ENCODE measurements at regions not wholly inside any gene's neighbourhood (a gene's known extent, or its start where the extent isn't known, plus 50 kb on each side); places are given as distances from the start of the nearest gene placed in this dataset.

DNA sequence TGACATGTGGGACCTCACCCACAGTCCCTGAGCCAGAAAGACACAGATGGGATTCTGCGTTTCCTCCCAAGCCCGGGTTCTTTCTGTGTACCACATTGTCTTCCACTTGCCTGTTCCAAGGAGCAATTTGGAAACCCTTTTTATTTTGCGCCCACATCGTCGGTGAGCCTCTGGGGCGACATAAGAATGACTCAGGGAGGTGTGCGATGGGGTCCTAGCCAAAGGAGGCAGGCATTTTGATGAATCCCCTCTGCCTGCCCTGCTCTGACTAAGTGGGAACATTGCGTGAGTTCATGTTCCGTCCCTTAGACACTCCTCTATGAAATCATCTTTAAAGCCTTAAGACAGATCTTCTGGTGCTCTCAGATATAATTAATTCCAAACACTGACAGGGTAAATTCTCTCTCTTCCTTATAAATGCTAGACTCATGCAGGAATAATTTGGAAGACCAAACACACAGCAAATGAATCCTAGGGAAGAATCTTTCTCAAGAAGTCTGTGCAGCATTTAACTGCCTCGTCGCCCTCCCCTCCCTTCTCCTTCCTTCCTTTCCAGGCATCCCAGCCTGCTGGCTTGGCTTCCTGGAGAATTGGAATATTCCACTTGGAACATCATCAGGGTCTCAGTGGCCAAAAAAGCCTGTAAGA is 52.7 kb upstream of the FOXF1 start:
- no peaks in the 10 kb centered on the region for H3K79me2 ChIP-seq (ENCODE audit: control insufficient read depth, insufficient read depth, low read length)
- BruUV-seq (replicated peaks), result no TSS peak
- POLR2A ChIA-PET, result no interaction called here
- dilution Hi-C loops (cut with MboI; ENCODE audit: extremely low pct_ligation_motif_present, low sequenced_read_pairs), result no loop called here
- H3K9ac ChIP-seq (replicated peaks; ENCODE audit: extremely low read depth, insufficient read depth, low read length), result no peak overlapping the region
- TF ChIP-seq GATA2 (IDR thresholded peaks at IDR 0.05; ENCODE audit: insufficient read depth, insufficient read length, low read depth, low read length) (no peak), MYC (IDR thresholded peaks at IDR 0.05; ENCODE audit: low read depth, low read length) (no peak), FOS (IDR thresholded peaks at IDR 0.05; ENCODE audit: borderline replicate concordance, insufficient read depth, low read length) (no peak), POLR2A (IDR thresholded peaks at IDR 0.05; ENCODE audit: low read depth, low read length) (no peak), EZH2 (IDR thresholded peaks at IDR 0.05; ENCODE audit: borderline replicate concordance, low read depth, low read length, severe bottlenecking) (no peak), POLR2AphosphoS5 (IDR thresholded peaks at IDR 0.05; ENCODE audit: insufficient read depth, low read depth, low read length) (no peak), JUN (IDR thresholded peaks at IDR 0.05; ENCODE audit: borderline replicate concordance, insufficient read depth, insufficient read length, low read depth) (no peak), CTCF (IDR thresholded peaks at IDR 0.05; ENCODE audit: extremely low read depth in 1 of 2, insufficient read depth in 1 of 2, low read depth in 1 of 2, low read length in 2 of 2) (no peak)
- TF ChIP-seq, protein P1, sequence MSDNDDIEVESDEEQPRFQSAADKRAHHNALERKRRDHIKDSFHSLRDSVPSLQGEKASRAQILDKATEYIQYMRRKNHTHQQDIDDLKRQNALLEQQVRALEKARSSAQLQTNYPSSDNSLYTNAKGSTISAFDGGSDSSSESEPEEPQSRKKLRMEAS (IDR thresholded peaks at IDR 0.05; ENCODE audit: insufficient read depth, insufficient read length), result no peak
- no peaks in the 10 kb centered on the region for H3K9me3 ChIP-seq (replicated peaks; ENCODE audit: control insufficient read depth, insufficient read depth, low read length)
- H3K27ac ChIP-seq (ENCODE audit: insufficient read depth, low read depth, low read length), result no peak overlapping the region
- CTCF ChIA-PET, result interaction anchor here (0.8 to 1.3 kb wide), 2 partner anchors 9 to 385 kb away, joined by 4 to 7 read pairs; no protein-coding TSS in a partner anchor
- no peak for DNase-seq (ENCODE audit: low read depth, low spot score)
- intact Hi-C loops (cut with micrococcal nuclease), result no loop called here
- no peak overlapping the region for H3K4me3 ChIP-seq (replicated peaks in 1 of 3; ENCODE audit: insufficient read depth in 1 of 3, low read depth in 1 of 3, low read length in 3 of 3)
- H3K4me1 ChIP-seq (ENCODE audit: control insufficient read depth, extremely low read depth, insufficient read depth, low read length), result no peaks in the 10 kb centered on the region
- H3K9me1 ChIP-seq (replicated peaks; ENCODE audit: control insufficient read depth, extremely low read depth, insufficient read depth, low read length), result no peaks in the 10 kb centered on the region
- no peak overlapping the region for H2AFZ ChIP-seq (ENCODE audit: low read depth, low read length)
- H3K4me2 ChIP-seq (ENCODE audit: insufficient read depth, low read length), result no peak overlapping the region
- FAIRE-seq, result no peak
- H4K20me1 ChIP-seq (replicated peaks; ENCODE audit: control insufficient read depth, extremely low read depth, insufficient read depth, low read length), result no peaks in the 10 kb centered on the region
- H3K27me3 ChIP-seq (ENCODE audit: control insufficient read depth in 2 of 2, insufficient read depth in 2 of 2, low read length in 2 of 2), result peaks cover 24 to 31% of the 10 kb centered on the region in 2 experiments
- H3K36me3 ChIP-seq (ENCODE audit: control insufficient read depth in 2 of 2, extremely low read depth in 1 of 2, insufficient read depth in 2 of 2, low read length in 2 of 2), result no peaks in the 10 kb centered on the region

Data from endothelial cell of umbilical vein (primary cell).